HEK293 (cell line): ENCODE measurements at regions not wholly inside any gene's neighbourhood (a gene's known extent, or its start where the extent isn't known, plus 50 kb on each side); places are given as distances from the start of the nearest gene placed in this dataset.

Experiments used
- CTCF ChIA-PET: fragments of 350-600 bp; formaldehyde crosslinking; extraction: SDS; loops from one replicate; lab custom pipeline; 2021; ENCODE audit warnings: antibody characterized with exemption; lab: Yijun Ruan, JAX
- POLR2A ChIA-PET: fragments of 300-600 bp; formaldehyde crosslinking; extraction: SDS; loops from one replicate; lab custom pipeline; 2020; ENCODE audit warnings: antibody characterized with exemption, inconsistent platforms; lab: Yijun Ruan, JAX
- H3K27ac ChIP-seq: fragments of 200-500 bp; sonication (Bioruptor generic); 2 replicates; pipeline ENCODE4 v1.5.1; 2014; ENCODE audit warnings: low read depth, low read length, control low read depth, inconsistent platforms; ENCODE audit errors: extremely low read depth
- H3K36me3 ChIP-seq, 2 experiments: fragments of 200-500 bp in 1 of 2; sonication (Bioruptor generic) in 1 of 2; 1 replicate in 1 of 2; 2 replicates in 1 of 2; pipeline ENCODE4 v1.5.1; 2014 to 2017; ENCODE audit warnings: inconsistent platforms in 2 of 2, low read length in 2 of 2; ENCODE audit not compliant: control insufficient read depth in 2 of 2, insufficient read depth in 1 of 2
- H3K4me1 ChIP-seq: fragments of 200-500 bp; sonication (Bioruptor generic); 2 replicates; pipeline ENCODE4 v1.5.1; 2014; ENCODE audit warnings: mild to moderate bottlenecking, low read length, inconsistent platforms; ENCODE audit not compliant: control insufficient read depth, insufficient read depth
- H3K4me3 ChIP-seq: 2 replicates; pipeline ENCODE4 v1.5.1; 2011; ENCODE audit warnings: low read depth, mild to moderate bottlenecking, control low read depth, low read length, moderate library complexity
- H3K9me3 ChIP-seq: fragments of 200-500 bp; sonication (Bioruptor generic); 2 replicates; pipeline ENCODE4 v1.5.1; 2014; ENCODE audit warnings: low read depth, low read length, inconsistent platforms; ENCODE audit not compliant: control insufficient read depth, insufficient read depth
- ELK4 ChIP-seq: IDR thresholded peaks from 2 replicates; pipeline ENCODE4 v1.6.1; 2011; ENCODE audit warnings: mild to moderate bottlenecking, low read depth, low read length, borderline replicate concordance
- GLI4 ChIP-seq: fragments of 450-650 bp; formaldehyde crosslinking; IDR thresholded peaks from 2 replicates; pipeline ENCODE4 v1.5.1; 2016; ENCODE audit warnings: missing biosample characterization, missing genetic modification characterization
- HOXD13 ChIP-seq: sonication (generic); formaldehyde crosslinking; IDR thresholded peaks from 2 replicates; pipeline ENCODE4 v1.8.0; 2022; ENCODE audit warnings: missing genetic modification reagents, borderline replicate concordance
- KLF8 ChIP-seq: fragments of 450-650 bp; formaldehyde crosslinking; IDR thresholded peaks from 2 replicates; pipeline ENCODE4 v1.5.1; 2016; ENCODE audit warnings: missing biosample characterization, missing genetic modification characterization
- PBX3 ChIP-seq: sonication (generic); formaldehyde crosslinking; IDR thresholded peaks from 2 replicates; pipeline ENCODE4 v1.8.1; 2022; ENCODE audit warnings: mild to moderate bottlenecking, moderate library complexity, missing genetic modification reagents
- PRDM10 ChIP-seq: fragments of 450-650 bp; formaldehyde crosslinking; IDR thresholded peaks from 2 replicates; pipeline ENCODE4 v1.5.1; 2016; ENCODE audit warnings: missing biosample characterization, missing genetic modification characterization
- PRDM6 ChIP-seq: fragments of 450-650 bp; formaldehyde crosslinking; IDR thresholded peaks from 2 replicates; pipeline ENCODE4 v1.5.1; 2017; ENCODE audit warnings: missing biosample characterization, missing genetic modification characterization
- SP3 ChIP-seq: fragments of 450-650 bp; formaldehyde crosslinking; IDR thresholded peaks from 2 replicates; pipeline ENCODE4 v1.5.1; 2016; ENCODE audit warnings: missing biosample characterization, missing genetic modification characterization
- SP7 ChIP-seq: fragments of 450-650 bp; formaldehyde crosslinking; IDR thresholded peaks from 2 replicates; pipeline ENCODE4 v1.5.1; 2016; ENCODE audit warnings: missing biosample characterization, missing genetic modification characterization
- ZBTB44 ChIP-seq: fragments of 450-650 bp; IDR thresholded peaks from 2 replicates; pipeline ENCODE4 v1.5.1; 2018; ENCODE audit warnings: missing biosample characterization, mild to moderate bottlenecking, missing genetic modification characterization
- ZNF174 ChIP-seq: fragments of 450-650 bp; formaldehyde crosslinking; IDR thresholded peaks from 2 replicates; pipeline ENCODE4 v1.5.0; 2017; ENCODE audit warnings: missing biosample characterization, mild to moderate bottlenecking, missing genetic modification characterization
- ZNF324 ChIP-seq: fragments of 450-650 bp; formaldehyde crosslinking; IDR thresholded peaks from 2 replicates; pipeline ENCODE4 v1.5.1; 2016; ENCODE audit warnings: missing biosample characterization, missing genetic modification characterization
- ZNF473 ChIP-seq: fragments of 450-650 bp; formaldehyde crosslinking; IDR thresholded peaks from 2 replicates; pipeline ENCODE4 v1.5.1; 2017; ENCODE audit warnings: missing biosample characterization, missing genetic modification characterization
- ZNF513 ChIP-seq: fragments of 450-650 bp; IDR thresholded peaks from 2 replicates; pipeline ENCODE4 v1.5.1; 2018; ENCODE audit warnings: missing biosample characterization, missing genetic modification characterization
- ZNF596 ChIP-seq: fragments of 450-650 bp; IDR thresholded peaks from 2 replicates; pipeline ENCODE4 v1.5.0; 2018; ENCODE audit warnings: missing biosample characterization, mild to moderate bottlenecking, missing genetic modification characterization, moderate library complexity
- ZNF654 ChIP-seq: fragments of 450-650 bp; formaldehyde crosslinking; IDR thresholded peaks from 2 replicates; pipeline ENCODE4 v1.5.1; 2016; ENCODE audit warnings: low read depth, missing biosample characterization, missing genetic modification characterization
- ZNF792 ChIP-seq: fragments of 450-650 bp; formaldehyde crosslinking; IDR thresholded peaks from 2 replicates; pipeline ENCODE4 v1.5.1; 2016; ENCODE audit warnings: missing biosample characterization, missing genetic modification characterization
- ZSCAN16 ChIP-seq: fragments of 450-650 bp; formaldehyde crosslinking; IDR thresholded peaks from 2 replicates; pipeline ENCODE4 v1.5.1; 2016; ENCODE audit warnings: missing biosample characterization, missing genetic modification characterization

GRCh38 chr7:121666306-121666705 lies 206.7 kb upstream of the PTPRZ1 start (continued):
- TF ChIP-seq ZBTB44 (tag by site-specific recombination) (no peak), SP3 (no peak), GLI4 (tag by site-specific recombination) (no peak), PRDM10 (tag by site-specific recombination) (no peak), ZNF654 (no peak), ZNF473 (tag by site-specific recombination) (no peak), ZSCAN16 (tag by site-specific recombination) (no peak), ZNF324 (no peak), ELK4 (no peak), KLF8 (0 out of 2 replicates have a peak, but pooled peaks have one; percentile 21), PRDM6 (tag by site-specific recombination) (peak; percentile 46)

GRCh38 chr7:121643320-121643719 lies 229.6 kb upstream of the PTPRZ1 start:
- POLR2A ChIA-PET, result no interaction called here
- CTCF ChIA-PET, result interaction anchor here (0.7 kb wide), 2 partner anchors 9 to 356 kb away, joined by 3 to 4 read pairs; no protein-coding TSS in a partner anchor
- no peak for TF ChIP-seq ZNF174 (tag by site-specific recombination)
- TF ChIP-seq GLI4 (tag by site-specific recombination), result no peak
- no peak for TF ChIP-seq ZNF792 (tag by site-specific recombination)
- TF ChIP-seq HOXD13 (CRISPR knock-in tag), result no peak
- TF ChIP-seq PBX3 (CRISPR knock-in tag), result no peak
- TF ChIP-seq SP7 (tag by site-specific recombination), result no peak
- TF ChIP-seq ZSCAN16 (tag by site-specific recombination), result no peak
- TF ChIP-seq ZNF596 (tag by site-specific recombination), result no peak
- TF ChIP-seq ZNF513 (tag by site-specific recombination), result no peak
- TF ChIP-seq, all 188 proteins: peak for 0

More at GRCh38 chr7:121643320-121643719, 229.6 kb upstream of the PTPRZ1 start:
- no peak overlapping the region for H3K4me3 ChIP-seq
- H3K27ac ChIP-seq, result no peak overlapping the region
- H3K36me3 ChIP-seq, result no peaks in the 10 kb centered on the region
- no peaks in the 10 kb centered on the region for H3K9me3 ChIP-seq
- H3K4me1 ChIP-seq, result no peaks in the 10 kb centered on the region
